Memory B cell (primary cell): ENCODE measurements at regions not wholly inside any gene's neighbourhood (a gene's known extent, or its start where the extent isn't known, plus 50 kb on each side); places are given as distances from the start of the nearest gene placed in this dataset.

Experiments
- ATAC-seq: fragments of 150-1000 bp; cut with Tn5 transposase; 2 replicates; pipeline ENCODE4 v1.10.0; 2021; ENCODE audit warnings: low read depth, mild to moderate bottlenecking, moderate library complexity
- DNase-seq, 2 donors: peaks; one replicate each; pipeline ENCODE4 v3.0.0; 2022; ENCODE audit warnings: low spot score in 2 of 2
- H3K27ac Mint-ChIP-seq: one replicate; pipeline ENCODE4 v1.8.0; 2022; ENCODE audit warnings: mild to moderate bottlenecking, moderate library complexity, mixed read lengths
- H3K27me3 Mint-ChIP-seq: one replicate; pipeline ENCODE4 v1.8.0; 2022; ENCODE audit warnings: mixed read lengths
- H3K36me3 Mint-ChIP-seq: one replicate; pipeline ENCODE4 v1.8.0; 2022; ENCODE audit warnings: mild to moderate bottlenecking, mixed read lengths
- H3K4me1 Mint-ChIP-seq: one replicate; pipeline ENCODE4 v1.8.0; 2022; ENCODE audit warnings: mixed read lengths
- H3K4me3 Mint-ChIP-seq: one replicate; pipeline ENCODE4 v1.8.0; 2022; ENCODE audit warnings: mild to moderate bottlenecking, moderate library complexity, mixed read lengths
- H3K9me3 Mint-ChIP-seq: one replicate; pipeline ENCODE4 v1.8.0; 2022; ENCODE audit warnings: mixed read lengths

DNA sequence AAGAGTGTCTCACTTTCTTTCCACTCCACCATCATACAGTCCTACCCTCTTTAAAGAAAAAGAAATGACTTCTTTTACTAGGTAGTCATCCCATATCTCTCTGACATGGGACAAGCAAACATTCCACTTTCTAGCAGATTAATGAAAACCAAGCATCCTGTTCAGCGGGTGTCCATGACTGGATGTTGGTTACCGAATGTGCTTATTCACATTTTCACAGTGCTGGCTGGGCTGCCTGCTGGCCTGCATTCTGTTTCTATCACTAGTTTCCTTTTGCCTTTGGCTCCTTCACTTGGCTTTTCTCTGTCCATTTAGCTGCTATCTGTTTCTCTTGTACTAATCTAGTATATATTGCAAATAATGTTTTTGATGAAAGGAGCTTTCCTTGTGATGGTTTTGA lies 598.4 kb downstream of the RWDD3 start:
- DNase-seq (no peak), ATAC-seq (no peak)
- Mint-ChIP-seq H3K4me3 (no peak overlapping the region), H3K27me3 (no peaks in the 10 kb centered on the region), H3K9me3 (peaks cover 17% of the 10 kb centered on the region), H3K36me3 (no peaks in the 10 kb centered on the region), H3K4me1 (no peaks in the 10 kb centered on the region), H3K27ac (no peak overlapping the region)

DNA sequence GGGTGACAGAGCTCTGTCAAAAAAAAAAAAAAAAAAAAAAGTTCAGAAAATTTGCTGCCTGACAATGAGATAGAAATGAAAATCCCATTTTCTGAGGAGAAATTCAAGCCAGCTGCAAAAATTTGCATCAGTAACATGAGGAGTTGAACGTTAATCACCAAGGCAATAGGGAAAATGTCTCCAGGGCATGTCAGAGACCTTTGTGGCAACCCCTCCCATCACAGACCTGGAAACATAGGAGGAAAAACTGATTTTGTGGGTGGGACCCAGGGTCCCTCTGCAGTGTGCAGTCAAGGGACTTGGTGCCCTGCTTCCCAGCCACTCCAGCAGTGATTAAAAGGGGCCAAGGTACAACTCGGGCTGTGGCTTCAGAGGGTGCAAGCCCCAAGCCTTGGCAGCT lies 615.4 kb downstream of the RWDD3 start:
- DNase-seq = no peak
- H3K9me3 Mint-ChIP-seq = peaks cover 6% of the 10 kb centered on the region
- H3K4me1 Mint-ChIP-seq = no peaks in the 10 kb centered on the region
- H3K27me3 Mint-ChIP-seq = no peaks in the 10 kb centered on the region
- ATAC-seq = no peak
- no peak overlapping the region for H3K27ac Mint-ChIP-seq
- no peaks in the 10 kb centered on the region for H3K36me3 Mint-ChIP-seq
- H3K4me3 Mint-ChIP-seq = no peak overlapping the region

- Mint-ChIP-seq H3K4me1 (no peaks in the 10 kb centered on the region), H3K4me3 (no peak overlapping the region)
Observed at GRCh38 chr1:95850165-95850649, 616.2 kb downstream of the RWDD3 start.

GRCh38 chr1:95850763-95851162 lies 616.8 kb downstream of the RWDD3 start:
- Mint-ChIP-seq H3K9me3 (peaks cover 6% of the 10 kb centered on the region), H3K27ac (no peak overlapping the region), H3K4me3 (no peak overlapping the region), H3K27me3 (no peaks in the 10 kb centered on the region), H3K4me1 (no peaks in the 10 kb centered on the region), H3K36me3 (no peaks in the 10 kb centered on the region)
- DNase-seq (no peak), ATAC-seq (no peak)

More at GRCh38 chr1:95850165-95850649, 616.2 kb downstream of the RWDD3 start:
- Mint-ChIP-seq H3K36me3 (no peaks in the 10 kb centered on the region), H3K27ac (no peak overlapping the region), H3K27me3 (no peaks in the 10 kb centered on the region), H3K9me3 (peaks cover 6% of the 10 kb centered on the region)
- DNase-seq (no peak), ATAC-seq (no peak)

GRCh38 chr1:95852483-95853070 lies 618.6 kb downstream of the RWDD3 start:
- Mint-ChIP-seq H3K27ac (no peak overlapping the region), H3K27me3 (no peaks in the 10 kb centered on the region), H3K9me3 (peaks cover 4% of the 10 kb centered on the region), H3K36me3 (no peaks in the 10 kb centered on the region), H3K4me1 (no peaks in the 10 kb centered on the region), H3K4me3 (no peak overlapping the region)
- ATAC-seq = no peak
- no peak for DNase-seq

GRCh38 chr1:95854457-95854856 lies 620.4 kb downstream of the RWDD3 start:
- Mint-ChIP-seq H3K4me3 (no peak overlapping the region), H3K27ac (no peak overlapping the region), H3K36me3 (no peaks in the 10 kb centered on the region), H3K27me3 (no peaks in the 10 kb centered on the region), H3K9me3 (peaks cover 3% of the 10 kb centered on the region), H3K4me1 (no peaks in the 10 kb centered on the region)
- DNase-seq (no peak), ATAC-seq (no peak)

DNA sequence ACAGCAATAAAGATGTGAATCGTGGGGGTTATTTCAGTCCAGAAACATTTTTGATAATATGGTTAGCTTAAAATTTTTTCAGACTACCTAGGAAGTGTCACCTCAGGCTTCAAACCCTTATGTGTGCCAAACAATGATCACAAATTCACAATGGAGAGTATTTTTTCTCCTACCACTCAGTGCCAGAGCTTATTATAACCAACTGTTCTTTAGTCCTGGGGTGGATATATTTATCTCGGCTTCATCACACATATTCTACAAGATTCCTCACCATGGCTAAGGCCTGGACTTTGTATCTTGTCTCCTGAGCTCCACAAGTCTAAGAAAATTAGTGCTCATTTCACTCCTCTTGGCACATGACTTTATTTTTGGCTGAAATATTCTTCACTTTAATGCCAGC lies 629.1 kb downstream of the RWDD3 start:
- Mint-ChIP-seq H3K27ac (no peak overlapping the region), H3K4me1 (no peaks in the 10 kb centered on the region), H3K9me3 (peaks cover 3% of the 10 kb centered on the region), H3K36me3 (no peaks in the 10 kb centered on the region), H3K27me3 (no peaks in the 10 kb centered on the region), H3K4me3 (no peak overlapping the region)
- DNase-seq = no peak
- no peak for ATAC-seq

DNA sequence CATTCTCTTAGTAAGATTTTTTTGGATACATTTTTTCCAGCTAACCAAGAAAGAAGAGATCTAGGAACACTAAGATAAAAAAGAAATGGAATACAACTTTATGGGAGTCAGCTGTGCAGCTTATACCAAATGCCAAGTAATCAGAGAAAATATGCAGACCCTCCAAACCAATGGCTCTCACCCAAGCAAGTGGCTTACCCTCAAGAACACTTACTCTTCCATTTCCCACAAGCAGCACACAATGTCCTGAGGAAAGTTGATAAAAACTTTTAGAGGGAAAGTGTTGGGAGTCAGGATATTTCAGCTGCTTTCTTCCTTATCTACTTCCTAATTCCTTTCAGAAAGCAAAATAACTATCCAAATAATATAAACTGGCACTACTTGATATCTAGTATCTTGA lies 631.8 kb downstream of the RWDD3 start:
- H3K4me1 Mint-ChIP-seq = no peaks in the 10 kb centered on the region
- DNase-seq = no peak
- H3K4me3 Mint-ChIP-seq = no peak overlapping the region
- H3K27me3 Mint-ChIP-seq = no peaks in the 10 kb centered on the region
- no peak overlapping the region for H3K27ac Mint-ChIP-seq
- peaks cover 2% of the 10 kb centered on the region for H3K9me3 Mint-ChIP-seq
- no peak for ATAC-seq
- H3K36me3 Mint-ChIP-seq = no peaks in the 10 kb centered on the region

GRCh38 chr1:95876276-95876675 lies 642.3 kb downstream of the RWDD3 start:
- no peaks in the 10 kb centered on the region for H3K27me3 Mint-ChIP-seq
- DNase-seq (no peak), ATAC-seq (no peak)
- H3K27ac Mint-ChIP-seq = no peak overlapping the region
- peaks cover 6% of the 10 kb centered on the region for H3K9me3 Mint-ChIP-seq
- no peaks in the 10 kb centered on the region for H3K4me1 Mint-ChIP-seq
- no peaks in the 10 kb centered on the region for H3K36me3 Mint-ChIP-seq
- H3K4me3 Mint-ChIP-seq = no peak overlapping the region

- H3K36me3 Mint-ChIP-seq = peaks cover 1% of the 10 kb centered on the region
- peaks cover 10% of the 10 kb centered on the region for H3K9me3 Mint-ChIP-seq
- no peak overlapping the region for H3K4me3 Mint-ChIP-seq
- H3K27me3 Mint-ChIP-seq = no peaks in the 10 kb centered on the region
- H3K4me1 Mint-ChIP-seq = no peaks in the 10 kb centered on the region
- H3K27ac Mint-ChIP-seq = no peak overlapping the region
- DNase-seq = no peak
- no peak for ATAC-seq
Observed at GRCh38 chr1:95879498-95880050, 645.6 kb downstream of the RWDD3 start.

- no peak for DNase-seq
- H3K9me3 Mint-ChIP-seq = peaks cover 3% of the 10 kb centered on the region
- no peaks in the 10 kb centered on the region for H3K27me3 Mint-ChIP-seq
- no peak overlapping the region for H3K27ac Mint-ChIP-seq
- no peak overlapping the region for H3K4me3 Mint-ChIP-seq
- no peaks in the 10 kb centered on the region for H3K36me3 Mint-ChIP-seq
- H3K4me1 Mint-ChIP-seq = no peaks in the 10 kb centered on the region
- no peak for ATAC-seq
Observed at GRCh38 chr1:95888941-95889390, 655.0 kb downstream of the RWDD3 start.

DNA sequence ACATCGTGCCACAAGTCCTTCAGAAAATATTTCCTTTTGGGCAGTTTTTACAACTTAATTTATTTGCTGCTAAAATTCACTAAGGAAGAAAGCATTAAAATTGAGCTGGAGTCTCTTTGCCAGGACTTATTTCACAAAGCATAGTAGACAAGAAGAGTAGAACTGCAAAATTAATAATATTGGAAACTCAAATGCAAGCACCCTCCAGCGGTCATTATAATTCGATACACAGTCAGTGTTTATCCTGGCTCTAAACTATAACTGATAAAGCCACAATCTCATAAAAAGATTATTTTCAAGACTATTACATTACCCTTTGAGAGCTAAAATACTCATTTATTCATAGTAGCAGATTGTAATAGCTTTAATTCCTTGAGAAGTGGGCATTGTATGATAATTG lies 655.4 kb downstream of the RWDD3 start:
- H3K27ac Mint-ChIP-seq = no peak overlapping the region
- H3K27me3 Mint-ChIP-seq = no peaks in the 10 kb centered on the region
- ATAC-seq (no peak), DNase-seq (no peak)
- H3K4me1 Mint-ChIP-seq = no peaks in the 10 kb centered on the region
- peaks cover 3% of the 10 kb centered on the region for H3K9me3 Mint-ChIP-seq
- no peak overlapping the region for H3K4me3 Mint-ChIP-seq
- no peaks in the 10 kb centered on the region for H3K36me3 Mint-ChIP-seq

GRCh38 chr1:95893921-95894320 lies 659.9 kb downstream of the RWDD3 start:
- DNase-seq (no peak), ATAC-seq (no peak)
- H3K27me3 Mint-ChIP-seq = no peaks in the 10 kb centered on the region
- H3K4me1 Mint-ChIP-seq = no peaks in the 10 kb centered on the region
- H3K27ac Mint-ChIP-seq = no peak overlapping the region
- H3K9me3 Mint-ChIP-seq = peaks cover 8% of the 10 kb centered on the region
- no peak overlapping the region for H3K4me3 Mint-ChIP-seq
- no peaks in the 10 kb centered on the region for H3K36me3 Mint-ChIP-seq

GRCh38 chr1:95903060-95903459 lies 669.0 kb downstream of the RWDD3 start:
- H3K4me1 Mint-ChIP-seq = no peaks in the 10 kb centered on the region
- no peak overlapping the region for H3K4me3 Mint-ChIP-seq
- DNase-seq (no peak), ATAC-seq (no peak)
- no peak overlapping the region for H3K27ac Mint-ChIP-seq
- peaks cover 6% of the 10 kb centered on the region for H3K9me3 Mint-ChIP-seq
- no peaks in the 10 kb centered on the region for H3K27me3 Mint-ChIP-seq
- H3K36me3 Mint-ChIP-seq = no peaks in the 10 kb centered on the region

GRCh38 chr1:95905818-95906395 lies 671.9 kb downstream of the RWDD3 start:
- DNase-seq (no peak), ATAC-seq (no peak)
- Mint-ChIP-seq H3K36me3 (no peaks in the 10 kb centered on the region), H3K4me1 (no peaks in the 10 kb centered on the region), H3K9me3 (peaks cover 4% of the 10 kb centered on the region), H3K4me3 (no peak overlapping the region), H3K27ac (no peak overlapping the region), H3K27me3 (no peaks in the 10 kb centered on the region)
